Peyer's patch (tissue), 4 donors: ENCODE measurements at regions not wholly inside any gene's neighbourhood (a gene's known extent, or its start where the extent isn't known, plus 50 kb on each side); places are given as distances from the start of the nearest gene placed in this dataset.

Source experiments
- POLR2A ChIP-seq, 2 donors: fragments of 450-650 bp; IDR thresholded peaks; one replicate each; pipeline ENCODE4 v1.5.1; 2017; ENCODE audit warnings: antibody characterized with exemption in 2 of 2, mild to moderate bottlenecking in 2 of 2, moderate library complexity in 2 of 2
- TF ChIP-seq, protein P1 (sequence below), 6 experiments: fragments of 450-650 bp in 4 of 6; fragments of 200-600 bp in 2 of 6; sonication (generic) in 1 of 6; IDR thresholded peaks; one replicate each; pipeline ENCODE4 v1.5.1; 2017 to 2019; ENCODE audit warnings: antibody characterized with exemption in 6 of 6, mild to moderate bottlenecking in 3 of 6, moderate library complexity in 1 of 6

DNA sequence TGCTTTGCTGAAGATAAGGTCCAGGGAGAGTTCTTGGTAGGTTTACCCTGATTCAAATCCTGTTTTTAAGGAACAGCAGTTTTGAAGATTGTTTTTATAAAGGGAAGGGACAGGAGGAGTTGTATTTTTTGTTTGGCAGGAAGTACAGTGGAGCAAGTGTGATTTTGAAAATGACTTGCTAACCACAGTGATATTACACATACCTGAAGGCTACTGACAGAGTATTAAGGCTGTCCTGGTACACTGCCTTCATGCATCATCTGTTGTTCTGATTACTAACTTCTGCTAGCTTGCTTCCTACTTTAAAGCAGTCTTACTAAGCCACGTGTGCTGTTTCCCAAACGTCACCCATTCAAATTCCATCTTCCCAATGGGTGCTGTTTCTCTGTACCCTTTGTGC lies 559.5 kb upstream of the SGCD start:
- TF ChIP-seq, protein P1, sequence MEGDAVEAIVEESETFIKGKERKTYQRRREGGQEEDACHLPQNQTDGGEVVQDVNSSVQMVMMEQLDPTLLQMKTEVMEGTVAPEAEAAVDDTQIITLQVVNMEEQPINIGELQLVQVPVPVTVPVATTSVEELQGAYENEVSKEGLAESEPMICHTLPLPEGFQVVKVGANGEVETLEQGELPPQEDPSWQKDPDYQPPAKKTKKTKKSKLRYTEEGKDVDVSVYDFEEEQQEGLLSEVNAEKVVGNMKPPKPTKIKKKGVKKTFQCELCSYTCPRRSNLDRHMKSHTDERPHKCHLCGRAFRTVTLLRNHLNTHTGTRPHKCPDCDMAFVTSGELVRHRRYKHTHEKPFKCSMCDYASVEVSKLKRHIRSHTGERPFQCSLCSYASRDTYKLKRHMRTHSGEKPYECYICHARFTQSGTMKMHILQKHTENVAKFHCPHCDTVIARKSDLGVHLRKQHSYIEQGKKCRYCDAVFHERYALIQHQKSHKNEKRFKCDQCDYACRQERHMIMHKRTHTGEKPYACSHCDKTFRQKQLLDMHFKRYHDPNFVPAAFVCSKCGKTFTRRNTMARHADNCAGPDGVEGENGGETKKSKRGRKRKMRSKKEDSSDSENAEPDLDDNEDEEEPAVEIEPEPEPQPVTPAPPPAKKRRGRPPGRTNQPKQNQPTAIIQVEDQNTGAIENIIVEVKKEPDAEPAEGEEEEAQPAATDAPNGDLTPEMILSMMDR (IDR thresholded peaks at IDR 0.05): no peak
- no peak for TF ChIP-seq POLR2A (IDR thresholded peaks at IDR 0.05)
